WI38 (cell line): ENCODE measurements at regions not wholly inside any gene's neighbourhood (a gene's known extent, or its start where the extent isn't known, plus 50 kb on each side); places are given as distances from the start of the nearest gene placed in this dataset.

ENCODE experiments used
- H3K4me3 ChIP-seq: 2 replicates; pipeline ENCODE4 v1.5.1; 2011; ENCODE audit warnings: low read depth, mild to moderate bottlenecking, control low read depth, low read length
- CTCF ChIP-seq: IDR thresholded peaks from 2 replicates; pipeline ENCODE4 v1.5.1; 2012; ENCODE audit warnings: low read depth, mild to moderate bottlenecking, control low read depth, low read length

GRCh38 chr16:86455640-86456039 lies 54.7 kb upstream of the FOXF1 start:
- no peak for TF ChIP-seq CTCF
- no peak overlapping the region for H3K4me3 ChIP-seq

- H3K4me3 ChIP-seq: 0 out of 2 replicates have a peak overlapping the region, but pooled peaks have one; percentile 22
- no peak for TF ChIP-seq CTCF
Measured at GRCh38 chr16:86457501-86458148, 52.7 kb upstream of the FOXF1 start.

GRCh38 chr16:86458149-86458777 lies 52.1 kb upstream of the FOXF1 start:
- no peak for TF ChIP-seq CTCF
- H3K4me3 ChIP-seq: 0 out of 2 replicates have a peak overlapping the region, but pooled peaks have one; percentile 20

- TF ChIP-seq CTCF: no peak
- no peak overlapping the region for H3K4me3 ChIP-seq
Measured at GRCh38 chr16:86459266-86459665, 51.1 kb upstream of the FOXF1 start.
